ENCODE measurements at regions not wholly inside any gene's neighbourhood (a gene's known extent, or its start where the extent isn't known, plus 50 kb on each side); places are given as distances from the start of the nearest gene placed in this dataset.

DNA sequence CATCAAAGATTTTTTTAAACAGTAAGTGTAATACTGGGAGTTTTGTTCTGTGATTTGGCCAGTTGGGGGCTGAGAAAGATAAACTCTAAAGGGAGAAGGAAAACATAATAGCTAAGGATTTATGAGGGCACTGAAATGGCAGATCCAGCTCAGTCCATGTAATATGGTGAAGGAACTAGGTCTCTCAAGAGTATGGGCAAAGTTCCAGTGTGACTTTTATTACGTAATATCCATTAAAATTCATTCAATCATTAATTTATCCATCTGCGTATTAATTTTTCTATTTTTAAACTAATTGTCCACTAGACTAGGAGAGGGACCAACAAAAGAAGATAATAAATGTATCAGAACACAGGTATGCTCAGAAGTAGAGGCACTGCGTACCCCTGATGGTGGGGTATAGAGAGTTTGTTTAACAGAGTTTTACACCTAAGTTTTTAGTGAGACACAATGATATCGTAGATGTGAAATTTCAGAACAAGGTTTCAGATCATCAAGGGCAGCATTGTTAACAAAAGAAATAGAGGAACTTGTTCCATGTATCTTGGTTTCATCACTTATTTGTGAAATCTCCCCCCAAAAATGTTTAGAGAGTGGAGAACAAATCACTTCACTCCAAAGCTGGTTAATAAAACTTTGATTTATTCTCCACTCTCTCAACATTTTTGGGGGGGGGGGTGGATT lies 351.1 kb downstream of the GRXCR1 start:
- Histone ChIP-seq H3K27me3 (ENCODE audit: control insufficient read depth in 3 of 3, insufficient read depth in 3 of 3, low read length in 2 of 3) (no peaks in the 10 kb centered on the region), H3K36me3 (ENCODE audit: control insufficient read depth in 4 of 4, insufficient read depth in 4 of 4, low read length in 4 of 4) (no peaks in the 10 kb centered on the region), H3K9ac (ENCODE audit: insufficient read depth in 1 of 2, low read length in 2 of 2) (no peak overlapping the region), H3K4me1 (ENCODE audit: control insufficient read depth in 5 of 5, insufficient read depth in 5 of 5, low read length in 5 of 5) (no peaks in the 10 kb centered on the region), H3K27ac (ENCODE audit: low read depth in 1 of 2, low read length in 1 of 2) (no peak overlapping the region), H3K9me3 (ENCODE audit: control insufficient read depth in 4 of 4, insufficient read depth in 3 of 4, low read length in 3 of 4) (no peaks in the 10 kb centered on the region), H3K4me3 (no peak overlapping the region)
- ATAC-seq (ENCODE audit: insufficient read depth, low FRiP score) (no peak), DNase-seq (peak in 1 of 3 donors; percentile 13)
- TF ChIP-seq, protein P1, sequence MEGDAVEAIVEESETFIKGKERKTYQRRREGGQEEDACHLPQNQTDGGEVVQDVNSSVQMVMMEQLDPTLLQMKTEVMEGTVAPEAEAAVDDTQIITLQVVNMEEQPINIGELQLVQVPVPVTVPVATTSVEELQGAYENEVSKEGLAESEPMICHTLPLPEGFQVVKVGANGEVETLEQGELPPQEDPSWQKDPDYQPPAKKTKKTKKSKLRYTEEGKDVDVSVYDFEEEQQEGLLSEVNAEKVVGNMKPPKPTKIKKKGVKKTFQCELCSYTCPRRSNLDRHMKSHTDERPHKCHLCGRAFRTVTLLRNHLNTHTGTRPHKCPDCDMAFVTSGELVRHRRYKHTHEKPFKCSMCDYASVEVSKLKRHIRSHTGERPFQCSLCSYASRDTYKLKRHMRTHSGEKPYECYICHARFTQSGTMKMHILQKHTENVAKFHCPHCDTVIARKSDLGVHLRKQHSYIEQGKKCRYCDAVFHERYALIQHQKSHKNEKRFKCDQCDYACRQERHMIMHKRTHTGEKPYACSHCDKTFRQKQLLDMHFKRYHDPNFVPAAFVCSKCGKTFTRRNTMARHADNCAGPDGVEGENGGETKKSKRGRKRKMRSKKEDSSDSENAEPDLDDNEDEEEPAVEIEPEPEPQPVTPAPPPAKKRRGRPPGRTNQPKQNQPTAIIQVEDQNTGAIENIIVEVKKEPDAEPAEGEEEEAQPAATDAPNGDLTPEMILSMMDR (IDR thresholded peaks at IDR 0.05; ENCODE audit: control extremely low read depth, extremely low read depth), result no peak
- WGBS, 2 donors, result 78 to 84% methylated on average over 4 of the region's 4 CpGs

DNA sequence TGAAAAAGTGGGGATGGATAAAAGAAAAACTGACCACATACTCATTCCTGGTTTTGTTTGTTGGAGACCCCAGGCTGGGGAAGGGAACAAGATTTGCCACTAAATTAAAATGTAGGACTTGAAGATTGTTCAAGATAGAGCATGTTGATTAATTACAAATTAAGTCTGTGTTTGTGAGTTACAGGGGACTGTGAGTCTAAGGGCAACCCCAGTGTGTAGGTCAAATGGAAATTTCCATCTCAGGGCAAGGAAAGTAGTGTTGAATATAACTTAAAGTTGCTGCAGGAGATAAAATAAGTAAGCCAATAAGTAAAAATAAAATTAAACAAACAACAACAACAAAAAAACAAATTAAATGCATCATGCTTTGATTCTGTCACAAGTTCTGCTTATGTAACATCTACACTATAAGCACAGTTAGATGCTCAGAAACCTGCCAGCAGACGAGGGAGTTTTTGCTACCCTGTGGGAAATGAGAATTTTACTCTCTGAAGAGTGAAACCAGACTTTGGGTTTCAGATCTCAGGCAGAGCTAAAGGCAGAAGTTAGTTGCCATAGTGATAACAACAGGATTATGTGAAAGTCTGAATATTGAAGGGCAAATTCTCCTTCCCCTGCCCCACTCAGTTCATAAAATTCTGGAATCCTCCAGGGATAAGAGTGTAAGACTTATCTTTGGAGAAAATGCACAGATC lies 352.3 kb downstream of the GRXCR1 start:
- 46 to 58% methylated on average over 1 of the region's 1 CpG for WGBS, 2 donors

DNA sequence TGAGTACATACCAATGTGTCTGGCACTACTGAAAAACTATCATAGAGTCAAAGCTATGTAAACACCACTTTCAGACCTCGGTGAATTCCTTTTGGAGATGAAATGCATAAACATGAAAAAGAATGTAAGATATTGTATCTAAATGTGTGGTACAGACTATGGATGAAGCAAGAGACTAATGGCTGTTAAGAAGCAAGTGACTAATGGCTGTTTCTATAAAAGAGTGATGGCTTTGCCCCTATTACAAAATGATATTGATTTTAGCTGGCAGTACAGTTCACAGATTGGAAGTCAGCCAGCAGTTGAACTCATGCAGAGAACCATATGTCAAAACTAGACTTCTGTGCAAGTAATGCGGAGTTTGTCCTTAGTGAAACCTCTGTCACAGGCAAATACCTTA lies 359.3 kb downstream of the GRXCR1 start:
- 65 to 76% methylated on average over 2 of the region's 2 CpGs for WGBS, 2 donors
- Histone ChIP-seq H3K4me1 (ENCODE audit: control insufficient read depth in 5 of 5, insufficient read depth in 5 of 5, low read length in 5 of 5) (no peaks in the 10 kb centered on the region), H3K27ac (ENCODE audit: low read depth in 1 of 2, low read length in 1 of 2) (no peak overlapping the region), H3K36me3 (ENCODE audit: control insufficient read depth in 4 of 4, insufficient read depth in 4 of 4, low read length in 4 of 4) (no peaks in the 10 kb centered on the region), H3K9me3 (ENCODE audit: control insufficient read depth in 4 of 4, insufficient read depth in 3 of 4, low read length in 3 of 4) (peaks cover 0 to under 1% (median 0%) of the 10 kb centered on the region in 4 donors), H3K27me3 (ENCODE audit: control insufficient read depth in 3 of 3, insufficient read depth in 3 of 3, low read length in 2 of 3) (no peaks in the 10 kb centered on the region), H3K9ac (ENCODE audit: insufficient read depth in 1 of 2, low read length in 2 of 2) (no peak overlapping the region), H3K4me3 (no peak overlapping the region)
- no peak for ATAC-seq (ENCODE audit: insufficient read depth, low FRiP score)
- TF ChIP-seq, protein P1 (IDR thresholded peaks at IDR 0.05; ENCODE audit: control extremely low read depth, extremely low read depth), result no peak
- DNase-seq, result no peak

More for the DNA sequence above, 352.3 kb downstream of the GRXCR1 start:
- ATAC-seq (ENCODE audit: insufficient read depth, low FRiP score), result no peak
- no peak for DNase-seq
- H3K4me3 ChIP-seq, result no peak overlapping the region
- no peaks in the 10 kb centered on the region for H3K27me3 ChIP-seq (ENCODE audit: control insufficient read depth in 3 of 3, insufficient read depth in 3 of 3, low read length in 2 of 3)
- H3K36me3 ChIP-seq (ENCODE audit: control insufficient read depth in 4 of 4, insufficient read depth in 4 of 4, low read length in 4 of 4), result no peaks in the 10 kb centered on the region
- no peaks in the 10 kb centered on the region for H3K4me1 ChIP-seq (ENCODE audit: control insufficient read depth in 5 of 5, insufficient read depth in 5 of 5, low read length in 5 of 5)
- no peak overlapping the region for H3K9ac ChIP-seq (ENCODE audit: insufficient read depth in 1 of 2, low read length in 2 of 2)
- TF ChIP-seq, protein P1 (IDR thresholded peaks at IDR 0.05; ENCODE audit: control extremely low read depth, extremely low read depth), result no peak
- H3K27ac ChIP-seq (ENCODE audit: low read depth in 1 of 2, low read length in 1 of 2), result no peak overlapping the region
- H3K9me3 ChIP-seq (ENCODE audit: control insufficient read depth in 4 of 4, insufficient read depth in 3 of 4, low read length in 3 of 4), result no peaks in the 10 kb centered on the region

All from lung (tissue), 11 donors.